Mesenchymal stem cell (in vitro differentiated cells and primary cell): ENCODE measurements at regions not wholly inside any gene's neighbourhood (a gene's known extent, or its start where the extent isn't known, plus 50 kb on each side); places are given as distances from the start of the nearest gene placed in this dataset. TPM values are rescaled to one million over a fixed set of nuclear protein-coding genes. Genes with fewer than 3 reads are reported as not detected.

ENCODE experiments used
- DNase-seq: peaks from one replicate; pipeline ENCODE4 v3.0.0-alpha.2; 2013
- H2AFZ ChIP-seq: one replicate; pipeline ENCODE4 v1.6.1; 2013; ENCODE audit warnings: low read depth, mild to moderate bottlenecking, control low read depth, inconsistent platforms, low read length, moderate library complexity
- H2AK5ac ChIP-seq: 2 replicates; pipeline ENCODE4 v1.6.1; 2013; ENCODE audit warnings: low read length, moderate library complexity, mild to moderate bottlenecking, inconsistent platforms; ENCODE audit not compliant: severe bottlenecking
- H2BK120ac ChIP-seq: one replicate; pipeline ENCODE4 v1.6.1; 2013; ENCODE audit warnings: low read depth, mild to moderate bottlenecking, inconsistent platforms, low read length, moderate library complexity
- H2BK12ac ChIP-seq, 2 experiments: one replicate each; pipeline ENCODE4 v1.6.1; 2013; ENCODE audit warnings: inconsistent platforms in 2 of 2, low read length in 2 of 2, mild to moderate bottlenecking in 2 of 2, moderate library complexity in 2 of 2, control low read depth in 1 of 2
- H2BK15ac ChIP-seq: one replicate; pipeline ENCODE4 v1.6.1; 2013; ENCODE audit warnings: mild to moderate bottlenecking, low read depth, inconsistent platforms; ENCODE audit not compliant: poor library complexity, severe bottlenecking
- H2BK5ac ChIP-seq: 2 replicates; pipeline ENCODE4 v1.6.1; 2013; ENCODE audit warnings: low read depth, mild to moderate bottlenecking, low read length, control low read depth, inconsistent platforms; ENCODE audit not compliant: poor library complexity, severe bottlenecking
- H3K14ac ChIP-seq, 2 experiments: one replicate each; pipeline ENCODE4 v1.6.1; 2013; ENCODE audit warnings: inconsistent platforms in 2 of 2, low read length in 2 of 2, control low read depth in 1 of 2, mild to moderate bottlenecking in 1 of 2, moderate library complexity in 1 of 2
- H3K18ac ChIP-seq, 2 experiments: one replicate each; pipeline ENCODE4 v1.6.1; 2013; ENCODE audit warnings: inconsistent platforms in 2 of 2, low read length in 2 of 2, control low read depth in 1 of 2, low read depth in 1 of 2, mild to moderate bottlenecking in 1 of 2
- H3K23ac ChIP-seq, 2 experiments: one replicate each; pipeline ENCODE4 v1.6.1; 2013; ENCODE audit warnings: inconsistent platforms in 2 of 2, low read length in 2 of 2, mild to moderate bottlenecking in 2 of 2, moderate library complexity in 2 of 2, control low read depth in 1 of 2
- H3K27ac ChIP-seq: 2 replicates; pipeline ENCODE4 v1.5.1; 2013; ENCODE audit warnings: mild to moderate bottlenecking, moderate library complexity, low read length, control low read depth, inconsistent platforms; ENCODE audit not compliant: poor library complexity, severe bottlenecking
- H3K27me3 ChIP-seq, 2 experiments: 2 replicates each; pipeline versions ENCODE4 v1.6.1 to v1.7.0; 2013; ENCODE audit warnings: low read length in 2 of 2, mild to moderate bottlenecking in 2 of 2, moderate library complexity in 2 of 2, control low read depth in 1 of 2, inconsistent platforms in 1 of 2; ENCODE audit not compliant: control insufficient read depth in 1 of 2, insufficient read depth in 1 of 2
- H3K36me3 ChIP-seq, 2 experiments: 2 replicates each; pipeline versions ENCODE4 v1.6.1 to v1.7.0; 2013; ENCODE audit warnings: low read length in 2 of 2, control low read depth in 1 of 2, inconsistent platforms in 1 of 2, low read depth in 1 of 2, mild to moderate bottlenecking in 1 of 2; ENCODE audit not compliant: insufficient read depth in 2 of 2, control insufficient read depth in 1 of 2
- H3K4ac ChIP-seq, 2 experiments: one replicate each; pipeline ENCODE4 v1.6.1; 2013; ENCODE audit warnings: inconsistent platforms in 2 of 2, low read length in 2 of 2, mild to moderate bottlenecking in 2 of 2, moderate library complexity in 2 of 2, control low read depth in 1 of 2, low read depth in 1 of 2
- H3K4me1 ChIP-seq: 2 replicates; pipeline ENCODE4 v1.6.1; 2013; ENCODE audit warnings: low read depth, low read length, control low read depth; ENCODE audit not compliant: control insufficient read depth, insufficient read depth
- H3K4me2 ChIP-seq: 2 replicates; pipeline ENCODE4 v1.6.1; 2013; ENCODE audit warnings: low read length, mild to moderate bottlenecking, inconsistent platforms; ENCODE audit not compliant: poor library complexity, severe bottlenecking
- H3K4me3 ChIP-seq, 2 experiments: 2 replicates each; pipeline versions ENCODE4 v1.5.1 to v1.7.0; 2013; ENCODE audit warnings: low read length in 2 of 2, mild to moderate bottlenecking in 2 of 2, control low read depth in 1 of 2, low read depth in 1 of 2; ENCODE audit not compliant: insufficient read depth in 1 of 2
- H3K79me1 ChIP-seq: replicated peaks from 2 replicates; pipeline ENCODE4 v1.6.1; 2013; ENCODE audit warnings: mild to moderate bottlenecking, control low read depth, low read length, inconsistent platforms; ENCODE audit not compliant: poor library complexity, severe bottlenecking
- H3K9ac ChIP-seq: 2 replicates; pipeline ENCODE4 v1.7.0; 2013; ENCODE audit warnings: mild to moderate bottlenecking, low read length, moderate library complexity
- H3K9me3 ChIP-seq: 2 replicates; pipeline ENCODE4 v1.7.0; 2013; ENCODE audit warnings: mild to moderate bottlenecking, low read length; ENCODE audit not compliant: control insufficient read depth
- H4K8ac ChIP-seq: one replicate; pipeline ENCODE4 v1.6.1; 2013; ENCODE audit warnings: inconsistent platforms, mild to moderate bottlenecking, low read length, moderate library complexity
- H4K91ac ChIP-seq: one replicate; pipeline ENCODE4 v1.6.1; 2013; ENCODE audit warnings: mild to moderate bottlenecking, low read length, inconsistent platforms
- WGBS: methylation state at CpG from one replicate; pipeline ENCODE4 v1.1.7; 2013; ENCODE audit warnings: mixed read lengths; 5-methylcytosine and 5-hydroxymethylcytosine counted together
- small RNA-seq: library from polyadenylated mRNA; stranded (forward); fragments of <200 nt; extraction: miRNeasy Mini kit (QIAGEN cat#:217004); gene quantifications from one replicate; pipeline ENCODE3, GENCODE V24; 2013; ENCODE audit warnings: low read depth

DNA sequence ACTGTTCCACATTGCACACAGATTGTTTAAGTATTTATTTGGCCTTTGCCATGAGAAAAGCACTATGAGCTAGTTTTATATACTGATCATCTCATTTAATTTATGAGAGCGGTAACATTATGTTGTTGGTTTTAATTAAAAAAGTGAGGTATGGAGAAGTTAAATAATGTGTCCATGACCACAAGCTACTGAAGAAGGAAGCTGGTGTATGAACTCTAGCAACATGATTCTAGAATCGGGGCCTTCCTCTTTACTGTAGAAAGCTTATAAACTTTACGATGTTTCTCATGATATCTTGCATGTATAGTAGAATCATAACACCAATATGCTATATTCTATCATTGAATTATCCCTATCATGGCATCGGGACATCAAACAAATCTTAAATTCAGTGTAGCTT lies 52.9 kb upstream of the CDH18 start:
- H4K8ac ChIP-seq = no peak overlapping the region
- no peaks in the 10 kb centered on the region for H3K4me1 ChIP-seq
- WGBS = 92% methylated on average over 1 of the region's 4 CpGs
- no peak overlapping the region for H2AFZ ChIP-seq
- no peak overlapping the region for H3K23ac ChIP-seq
- no peak overlapping the region for H3K14ac ChIP-seq
- no peaks in the 10 kb centered on the region for H3K36me3 ChIP-seq
- no peak overlapping the region for H2BK5ac ChIP-seq
- H3K18ac ChIP-seq = no peak overlapping the region
- no peaks in the 10 kb centered on the region for H3K27me3 ChIP-seq
- no peak overlapping the region for H4K91ac ChIP-seq
- H3K27ac ChIP-seq = no peak overlapping the region
- H3K4me3 ChIP-seq = no peak overlapping the region
- no peak overlapping the region for H2AK5ac ChIP-seq
- H2BK12ac ChIP-seq = no peak overlapping the region
- no peak for DNase-seq
- no peak overlapping the region for H2BK120ac ChIP-seq
- no peak overlapping the region for H3K9ac ChIP-seq
- no peak overlapping the region for H2BK15ac ChIP-seq
- H3K79me1 ChIP-seq = no peaks in the 10 kb centered on the region
- H3K9me3 ChIP-seq = peaks cover 2% of the 10 kb centered on the region
- H3K4ac ChIP-seq = no peak overlapping the region
- H3K4me2 ChIP-seq = no peak overlapping the region

Small RNAs in the stretch of these regions (small RNA-seq; reads per million reads assigned to genes)
- not detected for gene AC093303.1
